Gastroesophageal sphincter (tissue), 4 donors: ENCODE measurements at regions not wholly inside any gene's neighbourhood (a gene's known extent, or its start where the extent isn't known, plus 50 kb on each side); places are given as distances from the start of the nearest gene placed in this dataset.

ENCODE experiments used
- ATAC-seq: fragments of 150-250 bp; one replicate; pipeline ENCODE4 v1.9.1; 2016; ENCODE audit warnings: mild to moderate bottlenecking, moderate library complexity
- H3K27ac ChIP-seq, 4 donors: fragments of 200-600 bp; sonication (generic) in 3 of 4; 1 replicate in 3 of 4; 2 replicates in 1 of 4; pipeline ENCODE4 v1.5.1; 2016 to 2019
- H3K27me3 ChIP-seq: fragments of 200-600 bp; sonication (generic); one replicate; pipeline ENCODE4 v1.5.1; 2019
- H3K36me3 ChIP-seq, 2 donors: fragments of 200-600 bp; sonication (generic); one replicate each; pipeline ENCODE4 v1.5.1; 2019; ENCODE audit warnings: control low read depth in 1 of 2
- H3K4me1 ChIP-seq, 3 donors: fragments of 200-600 bp; sonication (generic); 1 replicate in 2 of 3; 2 replicates in 1 of 3; pipeline ENCODE4 v1.5.1; 2016 to 2019; ENCODE audit warnings: control low read depth in 2 of 3
- H3K4me3 ChIP-seq, 2 donors: fragments of 200-600 bp; sonication (generic); one replicate each; pipeline ENCODE4 v1.5.1; 2019; ENCODE audit warnings: mild to moderate bottlenecking in 1 of 2, moderate library complexity in 1 of 2
- H3K9me3 ChIP-seq, 3 donors: fragments of 200-600 bp; sonication (generic); one replicate each; pipeline ENCODE4 v1.5.1; 2017 to 2019; ENCODE audit warnings: control low read depth in 2 of 3
- EP300 ChIP-seq: sonication (generic); formaldehyde crosslinking; IDR thresholded peaks from one replicate; pipeline ENCODE4 v1.6.1; 2017; ENCODE audit warnings: antibody characterized with exemption, mild to moderate bottlenecking
- POLR2A ChIP-seq, 2 donors: fragments of 450-650 bp; IDR thresholded peaks; one replicate each; pipeline ENCODE4 v1.6.1; 2017; ENCODE audit warnings: antibody characterized with exemption in 2 of 2, mild to moderate bottlenecking in 2 of 2, moderate library complexity in 1 of 2
- POLR2AphosphoS5 ChIP-seq: sonication (generic); formaldehyde crosslinking; IDR thresholded peaks from one replicate; pipeline ENCODE4 v1.6.1; 2017; ENCODE audit warnings: antibody characterized with exemption
- WGBS, 2 donors: methylation state at CpG; one replicate each; pipeline ENCODE4 v1.1.5; 2018; ENCODE audit warnings: low coverage in 1 of 2; 5-methylcytosine and 5-hydroxymethylcytosine counted together
- TF ChIP-seq, protein P1 (sequence below), 4 experiments: fragments of 200-600 bp in 2 of 4; fragments of 450-650 bp in 2 of 4; sonication (generic) in 1 of 4; IDR thresholded peaks; one replicate each; pipeline ENCODE4 v1.5.1; 2017 to 2019; ENCODE audit warnings: antibody characterized with exemption in 4 of 4, mild to moderate bottlenecking in 2 of 4, moderate library complexity in 2 of 4

DNA sequence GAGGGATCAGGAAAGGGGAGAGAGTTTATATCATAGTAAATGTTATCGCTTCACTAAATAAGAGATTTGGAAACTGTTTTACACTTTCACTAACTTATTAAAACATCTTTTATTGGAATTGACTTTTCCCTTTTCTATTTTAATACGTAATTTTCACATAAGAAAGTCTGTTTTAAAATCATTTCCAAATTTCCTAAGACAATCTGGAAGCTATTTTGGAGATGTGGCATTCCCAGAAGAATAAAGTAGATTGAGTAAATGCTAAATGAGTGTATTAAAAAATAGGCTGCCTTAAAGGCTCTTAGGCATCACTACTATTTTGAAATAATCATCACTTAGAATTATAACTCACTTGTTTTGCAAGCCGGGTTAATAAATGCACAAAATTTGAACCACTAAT lies 763.5 kb downstream of the EDEM1 start:
- TF ChIP-seq EP300 (no peak), POLR2A (IDR thresholded peaks at IDR 0.05) (no peak), POLR2AphosphoS5 (no peak)
- TF ChIP-seq, protein P1, sequence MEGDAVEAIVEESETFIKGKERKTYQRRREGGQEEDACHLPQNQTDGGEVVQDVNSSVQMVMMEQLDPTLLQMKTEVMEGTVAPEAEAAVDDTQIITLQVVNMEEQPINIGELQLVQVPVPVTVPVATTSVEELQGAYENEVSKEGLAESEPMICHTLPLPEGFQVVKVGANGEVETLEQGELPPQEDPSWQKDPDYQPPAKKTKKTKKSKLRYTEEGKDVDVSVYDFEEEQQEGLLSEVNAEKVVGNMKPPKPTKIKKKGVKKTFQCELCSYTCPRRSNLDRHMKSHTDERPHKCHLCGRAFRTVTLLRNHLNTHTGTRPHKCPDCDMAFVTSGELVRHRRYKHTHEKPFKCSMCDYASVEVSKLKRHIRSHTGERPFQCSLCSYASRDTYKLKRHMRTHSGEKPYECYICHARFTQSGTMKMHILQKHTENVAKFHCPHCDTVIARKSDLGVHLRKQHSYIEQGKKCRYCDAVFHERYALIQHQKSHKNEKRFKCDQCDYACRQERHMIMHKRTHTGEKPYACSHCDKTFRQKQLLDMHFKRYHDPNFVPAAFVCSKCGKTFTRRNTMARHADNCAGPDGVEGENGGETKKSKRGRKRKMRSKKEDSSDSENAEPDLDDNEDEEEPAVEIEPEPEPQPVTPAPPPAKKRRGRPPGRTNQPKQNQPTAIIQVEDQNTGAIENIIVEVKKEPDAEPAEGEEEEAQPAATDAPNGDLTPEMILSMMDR (IDR thresholded peaks at IDR 0.05) = no peak
- 50 to 83% methylated on average over 2 to 3 of the region's 3 CpGs for WGBS, 2 donors
- no peak overlapping the region for H3K4me3 ChIP-seq
- H3K9me3 ChIP-seq = no peaks in the 10 kb centered on the region
- H3K27ac ChIP-seq = no peak overlapping the region
- no peaks in the 10 kb centered on the region for H3K27me3 ChIP-seq
- no peaks in the 10 kb centered on the region for H3K36me3 ChIP-seq
- ATAC-seq = no peak
- no peaks in the 10 kb centered on the region for H3K4me1 ChIP-seq

DNA sequence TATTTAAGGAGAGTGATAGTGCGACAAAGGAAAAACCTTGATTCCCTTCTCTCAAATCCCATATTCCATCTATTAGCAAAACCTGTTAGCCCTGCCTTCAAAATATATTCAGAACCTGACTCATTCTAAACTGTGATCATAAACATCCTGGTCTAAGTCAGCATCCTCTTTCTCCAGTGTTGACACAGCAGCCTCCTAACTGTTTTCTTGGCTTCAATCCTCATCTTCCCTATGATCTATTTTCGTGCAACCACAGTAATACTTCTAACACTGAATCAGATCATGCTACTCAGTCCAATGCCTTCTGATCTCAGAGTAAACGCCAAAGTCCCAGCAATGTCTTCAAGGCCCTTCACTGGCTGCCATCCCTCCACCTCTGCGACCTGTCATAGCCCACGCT lies 785.1 kb downstream of the EDEM1 start:
- no peaks in the 10 kb centered on the region for H3K27me3 ChIP-seq
- H3K36me3 ChIP-seq = no peaks in the 10 kb centered on the region
- no peaks in the 10 kb centered on the region for H3K9me3 ChIP-seq
- H3K4me3 ChIP-seq = no peak overlapping the region
- no peaks in the 10 kb centered on the region for H3K4me1 ChIP-seq
- 59 to 61% methylated on average over 2 to 3 of the region's 5 CpGs for WGBS, 2 donors
- no peak for ATAC-seq
- TF ChIP-seq POLR2A (IDR thresholded peaks at IDR 0.05) (no peak), POLR2AphosphoS5 (no peak), EP300 (no peak)
- TF ChIP-seq, protein P1 (IDR thresholded peaks at IDR 0.05) = no peak
- no peak overlapping the region for H3K27ac ChIP-seq

DNA sequence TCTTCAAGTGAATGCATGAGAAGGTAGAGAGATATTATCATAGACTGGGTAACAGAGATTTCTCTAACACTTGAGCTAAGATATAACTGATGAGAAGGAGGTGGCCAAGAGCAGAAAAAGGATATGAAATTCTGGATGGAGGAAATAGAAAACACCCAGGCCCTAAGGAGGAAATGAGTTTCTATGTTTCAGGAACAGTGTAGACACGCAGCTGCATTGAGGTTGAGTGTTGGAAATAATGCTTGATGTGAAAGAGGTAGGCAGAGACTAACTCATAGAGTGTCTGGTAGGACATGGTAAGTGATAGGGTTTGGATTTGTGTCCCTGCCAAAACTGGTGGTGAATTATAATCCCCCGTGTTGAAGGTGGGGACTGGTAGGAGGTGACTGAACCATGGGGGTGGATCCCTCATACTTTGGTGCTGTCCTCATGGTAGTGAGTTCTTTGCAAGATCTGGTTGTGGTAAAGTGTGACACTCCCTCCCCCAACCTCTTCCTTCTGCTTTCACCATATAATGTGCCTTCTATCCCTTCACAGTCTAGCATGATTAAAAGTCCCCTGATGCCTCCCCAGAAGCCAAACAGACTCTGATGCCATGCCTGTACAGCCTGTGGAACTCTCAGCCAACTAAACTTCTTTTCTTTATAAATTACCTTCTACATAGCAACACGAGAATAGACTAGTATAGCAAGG lies 787.3 kb downstream of the EDEM1 start:
- ATAC-seq = peak; percentile 16
- Histone ChIP-seq H3K9me3 (no peaks in the 10 kb centered on the region), H3K36me3 (no peaks in the 10 kb centered on the region), H3K4me1 (no peaks in the 10 kb centered on the region), H3K27me3 (no peaks in the 10 kb centered on the region), H3K4me3 (no peak overlapping the region), H3K27ac (no peak overlapping the region)
- WGBS, 2 donors = 73 to 81% methylated on average over 2 to 3 of the region's 3 CpGs
- TF ChIP-seq EP300 (no peak), POLR2A (IDR thresholded peaks at IDR 0.05) (no peak), POLR2AphosphoS5 (no peak)
- TF ChIP-seq, protein P1 (IDR thresholded peaks at IDR 0.05) = no peak

DNA sequence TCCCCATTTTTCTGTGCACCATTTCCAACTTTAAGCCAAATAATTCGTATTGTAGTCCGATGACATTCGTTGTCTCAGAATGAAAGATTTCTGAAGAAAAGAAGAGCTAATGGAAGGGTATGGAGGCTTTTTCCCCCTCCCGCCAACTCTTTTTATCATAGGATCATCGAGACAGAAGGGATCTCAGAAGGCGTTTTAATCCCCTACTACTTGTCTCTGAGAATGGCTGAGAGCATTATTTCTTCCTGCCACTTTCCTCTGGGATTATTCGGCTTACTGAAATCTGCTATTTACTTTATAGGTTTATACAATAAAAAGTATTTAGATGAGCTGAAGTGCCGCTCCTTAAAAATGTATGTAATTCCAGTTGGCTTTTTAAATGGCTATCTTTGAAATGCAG lies 789.8 kb downstream of the EDEM1 start:
- Histone ChIP-seq H3K36me3 (no peaks in the 10 kb centered on the region), H3K4me3 (no peak overlapping the region), H3K27me3 (no peaks in the 10 kb centered on the region), H3K9me3 (peaks cover 0 to 8% (median 0%) of the 10 kb centered on the region in 3 donors), H3K4me1 (no peaks in the 10 kb centered on the region), H3K27ac (no peak overlapping the region)
- no peak for TF ChIP-seq EP300
- TF ChIP-seq POLR2A (IDR thresholded peaks at IDR 0.05) = no peak
- TF ChIP-seq, protein P1 (IDR thresholded peaks at IDR 0.05) = no peak
- no peak for TF ChIP-seq POLR2AphosphoS5
- ATAC-seq = no peak
- 80 to 85% methylated on average over 7 to 8 of the region's 8 CpGs for WGBS, 2 donors

DNA sequence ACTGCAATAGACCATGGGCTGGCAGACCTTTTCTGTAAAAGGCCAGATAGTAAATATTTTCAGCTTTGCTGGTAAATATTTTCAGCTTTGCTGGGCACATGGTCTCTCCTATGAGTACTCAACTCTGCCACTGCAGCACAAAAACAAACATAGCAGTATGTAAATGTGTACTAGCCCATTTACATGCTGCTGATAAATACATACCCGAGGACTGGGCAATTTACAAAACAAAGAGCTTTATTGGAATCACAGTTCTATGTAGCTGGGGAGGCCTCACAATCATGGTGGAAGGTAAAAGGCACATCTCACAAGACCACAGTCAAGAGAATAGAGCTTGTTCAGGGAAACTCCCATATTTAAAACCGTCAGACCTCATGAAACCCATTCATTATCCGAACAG lies 793.0 kb downstream of the EDEM1 start:
- 83 to 100% methylated on average over 1 of the region's 3 CpGs for WGBS, 2 donors
- H3K4me1 ChIP-seq = no peaks in the 10 kb centered on the region
- no peaks in the 10 kb centered on the region for H3K36me3 ChIP-seq
- TF ChIP-seq, protein P1 (IDR thresholded peaks at IDR 0.05) = no peak
- H3K27ac ChIP-seq = no peak overlapping the region
- peaks cover 0 to 8% (median 0%) of the 10 kb centered on the region in 3 donors for H3K9me3 ChIP-seq
- ATAC-seq = no peak
- no peak overlapping the region for H3K4me3 ChIP-seq
- no peaks in the 10 kb centered on the region for H3K27me3 ChIP-seq
